Kidney (tissue), 13 donors: ENCODE measurements at regions not wholly inside any gene's neighbourhood (a gene's known extent, or its start where the extent isn't known, plus 50 kb on each side); places are given as distances from the start of the nearest gene placed in this dataset.
"Not testable (repeated sequence)": the region's sequence is repeated elsewhere in the genome, so short reads cannot be mapped to it uniquely, and the experiment has no call there.

Source experiments
- DNase-seq, 5 donors: peaks; one replicate each; pipeline ENCODE4 v3.0.0-alpha.2; 2013 to 2020
- FAIRE-seq: peaks from 2 replicates; lab custom pipeline; 2012; peaks lifted over from hg19 to GRCh38; lab: Jason Lieb, UNC
- H3K27ac ChIP-seq, 2 donors: one replicate each; pipeline ENCODE4 v1.7.0; 2013; ENCODE audit warnings: low read depth in 2 of 2, low read length in 2 of 2, inconsistent platforms in 1 of 2
- H3K27me3 ChIP-seq: one replicate; pipeline ENCODE4 v1.7.1; 2013; ENCODE audit warnings: low read length, inconsistent platforms; ENCODE audit not compliant: control insufficient read depth, insufficient read depth
- H3K36me3 ChIP-seq, 3 donors: one replicate each; pipeline versions ENCODE4 v1.7.0 to v1.7.1; 2013; ENCODE audit warnings: low read length in 3 of 3, control low read depth in 1 of 3, inconsistent platforms in 1 of 3; ENCODE audit not compliant: insufficient read depth in 3 of 3, control insufficient read depth in 2 of 3
- H3K4me1 ChIP-seq, 3 donors: one replicate each; pipeline versions ENCODE4 v1.7.0 to v1.7.1; 2013; ENCODE audit warnings: low read length in 3 of 3, inconsistent platforms in 1 of 3, low read depth in 1 of 3; ENCODE audit not compliant: control insufficient read depth in 2 of 3, insufficient read depth in 2 of 3
- H3K4me3 ChIP-seq, 3 donors: one replicate each; pipeline versions ENCODE4 v1.7.0 to v1.8.1; 2013; ENCODE audit warnings: low read length in 3 of 3, control low read depth in 1 of 3, inconsistent platforms in 1 of 3
- H3K9ac ChIP-seq, 3 donors: one replicate each; pipeline versions ENCODE4 v1.7.0 to v1.7.1; 2013; ENCODE audit warnings: low read length in 3 of 3, control low read depth in 1 of 3, inconsistent platforms in 1 of 3
- H3K9me3 ChIP-seq, 3 donors: one replicate each; pipeline versions ENCODE4 v1.7.0 to v1.7.1; 2013; ENCODE audit warnings: low read length in 3 of 3, control low read depth in 1 of 3, inconsistent platforms in 1 of 3; ENCODE audit not compliant: control insufficient read depth in 2 of 3, insufficient read depth in 1 of 3
- intact Hi-C: fragments of 100-400 bp; cut with DNase I; formaldehyde crosslinking; loops from one replicate; pipeline ENCODE4 v1.11.1; 2022
- TF ChIP-seq, protein P1 (sequence below): IDR thresholded peaks from 3 replicates; pipeline ENCODE4 v1.5.1; 2012; ENCODE audit warnings: mild to moderate bottlenecking, moderate library complexity, borderline replicate concordance; ENCODE audit not compliant: insufficient read depth; ENCODE audit errors: extremely low read depth
- donor health status: control.
- donor health status: control.
- donor health status: control.
- donor health status: control.
- donor health status: control.
- donor health status: DM: yes; HTN: yes; CAD: no.
- donor health status: Normal renal cell carcinoma (clear cell type).

DNA sequence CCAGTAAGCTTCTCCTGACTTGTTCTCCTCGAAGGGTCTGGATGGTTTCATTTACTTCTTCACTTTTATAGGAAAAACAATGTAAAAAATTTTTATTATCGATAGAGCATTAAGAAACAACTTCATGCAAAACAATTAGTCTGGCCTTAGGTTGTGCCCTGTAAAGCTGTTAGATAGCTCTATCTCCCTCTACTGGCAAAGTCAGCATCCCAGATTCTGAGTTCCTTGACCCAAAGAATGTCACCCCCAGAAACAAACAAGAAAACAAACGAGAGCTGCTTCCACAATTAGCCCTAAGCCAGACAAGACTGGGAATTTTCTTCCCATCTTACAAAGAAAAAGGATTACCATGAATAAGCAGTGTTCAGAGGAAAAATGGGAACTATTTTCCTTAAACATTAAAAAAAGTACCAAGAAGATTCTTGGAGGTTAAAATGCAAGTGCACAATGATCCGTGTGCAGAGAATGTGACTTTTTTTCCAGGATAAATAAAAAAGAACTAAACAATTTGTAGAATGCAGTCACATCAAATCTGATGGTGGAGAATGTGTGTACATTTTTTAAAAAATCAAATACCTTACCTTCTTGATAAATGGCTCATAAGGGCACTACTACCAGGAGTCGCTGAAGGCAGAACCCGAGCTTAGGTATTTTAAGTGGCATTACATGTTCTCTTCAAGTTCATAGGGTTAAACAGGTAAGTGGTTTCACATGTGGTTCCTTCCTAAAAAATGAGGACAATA, 293.2 kb downstream of the FBXO8 start:
- H3K36me3 ChIP-seq = no peaks in the 10 kb centered on the region
- H3K4me3 ChIP-seq = no peak overlapping the region
- DNase-seq = peak in 2 of 5 donors; percentile 39 to 60
- H3K27ac ChIP-seq = no peak overlapping the region
- FAIRE-seq = no peak
- no peaks in the 10 kb centered on the region for H3K9me3 ChIP-seq
- no peak overlapping the region for H3K9ac ChIP-seq
- TF ChIP-seq, protein P1, sequence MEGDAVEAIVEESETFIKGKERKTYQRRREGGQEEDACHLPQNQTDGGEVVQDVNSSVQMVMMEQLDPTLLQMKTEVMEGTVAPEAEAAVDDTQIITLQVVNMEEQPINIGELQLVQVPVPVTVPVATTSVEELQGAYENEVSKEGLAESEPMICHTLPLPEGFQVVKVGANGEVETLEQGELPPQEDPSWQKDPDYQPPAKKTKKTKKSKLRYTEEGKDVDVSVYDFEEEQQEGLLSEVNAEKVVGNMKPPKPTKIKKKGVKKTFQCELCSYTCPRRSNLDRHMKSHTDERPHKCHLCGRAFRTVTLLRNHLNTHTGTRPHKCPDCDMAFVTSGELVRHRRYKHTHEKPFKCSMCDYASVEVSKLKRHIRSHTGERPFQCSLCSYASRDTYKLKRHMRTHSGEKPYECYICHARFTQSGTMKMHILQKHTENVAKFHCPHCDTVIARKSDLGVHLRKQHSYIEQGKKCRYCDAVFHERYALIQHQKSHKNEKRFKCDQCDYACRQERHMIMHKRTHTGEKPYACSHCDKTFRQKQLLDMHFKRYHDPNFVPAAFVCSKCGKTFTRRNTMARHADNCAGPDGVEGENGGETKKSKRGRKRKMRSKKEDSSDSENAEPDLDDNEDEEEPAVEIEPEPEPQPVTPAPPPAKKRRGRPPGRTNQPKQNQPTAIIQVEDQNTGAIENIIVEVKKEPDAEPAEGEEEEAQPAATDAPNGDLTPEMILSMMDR = peak; percentile 3
- intact Hi-C loops = no loop called here
- H3K4me1 ChIP-seq = no peaks in the 10 kb centered on the region
- no peaks in the 10 kb centered on the region for H3K27me3 ChIP-seq

DNA sequence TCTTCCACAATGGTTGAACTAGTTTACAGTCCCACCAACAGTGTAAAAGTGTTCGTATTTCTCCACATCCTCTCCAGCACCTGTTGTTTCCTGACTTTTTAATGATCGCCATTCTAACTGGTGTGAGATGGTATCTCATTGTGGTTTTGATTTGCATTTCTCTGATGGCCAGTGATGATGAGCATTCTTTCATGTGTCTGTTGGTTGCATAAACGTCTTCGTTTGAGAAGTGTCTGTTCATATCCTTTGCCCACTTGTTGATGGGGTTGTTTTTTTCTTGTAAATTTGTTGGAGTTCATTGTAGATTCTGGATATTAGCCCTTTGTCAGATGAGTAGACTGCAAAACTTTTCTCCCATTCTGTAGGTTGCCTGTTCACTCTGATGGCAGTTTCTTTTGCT, 319.9 kb downstream of the FBXO8 start:
- H3K4me3 ChIP-seq, H3K36me3 ChIP-seq, H3K4me1 ChIP-seq, DNase-seq, H3K9ac ChIP-seq, intact Hi-C loops, H3K9me3 ChIP-seq, H3K27ac ChIP-seq, FAIRE-seq, H3K27me3 ChIP-seq: not testable (repeated sequence)

DNA sequence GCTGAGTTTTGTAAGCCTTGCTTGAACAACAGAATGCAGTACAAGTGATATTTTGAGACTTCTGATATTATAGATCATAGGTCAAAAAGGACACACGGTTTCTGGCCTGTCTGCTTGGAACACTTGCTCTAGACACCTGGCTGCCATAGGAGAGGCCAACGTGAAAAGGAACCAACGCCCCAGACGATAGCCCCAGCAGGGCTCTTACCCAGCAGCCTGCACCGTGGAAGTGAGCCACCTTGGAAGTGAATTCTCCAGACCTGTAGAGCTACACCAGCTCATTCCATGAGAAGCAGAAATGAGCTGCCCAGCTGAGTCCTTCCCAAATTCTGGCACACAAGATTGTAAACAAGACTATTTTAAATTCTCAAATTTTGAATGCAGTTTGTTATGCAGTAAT, 323.1 kb downstream of the FBXO8 start:
- intact Hi-C loops = no loop called here
- Histone ChIP-seq H3K27me3 (no peaks in the 10 kb centered on the region), H3K9ac (no peak overlapping the region), H3K4me3 (no peak overlapping the region), H3K27ac (no peak overlapping the region), H3K9me3 (no peaks in the 10 kb centered on the region), H3K36me3 (no peaks in the 10 kb centered on the region), H3K4me1 (no peaks in the 10 kb centered on the region)
- FAIRE-seq (no peak), DNase-seq (no peak)
- TF ChIP-seq, protein P1 = no peak

DNA sequence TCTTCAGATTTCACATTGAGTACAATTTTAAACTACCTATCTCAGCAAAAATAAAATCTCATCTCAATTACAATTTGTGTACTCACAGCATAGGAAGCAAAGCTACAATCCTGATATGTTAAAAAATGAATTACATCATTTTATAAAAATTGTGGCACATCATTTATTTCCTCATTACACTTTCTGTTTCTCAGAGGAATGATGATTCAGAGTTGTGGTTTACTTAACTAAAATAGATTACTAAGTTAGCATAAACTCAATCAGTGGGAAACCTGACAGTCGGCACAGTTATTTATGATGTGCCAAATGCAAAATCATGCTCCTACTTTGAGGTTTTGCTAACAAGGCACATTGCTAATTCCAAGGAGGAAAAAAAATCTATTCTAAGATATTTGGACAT, 325.0 kb downstream of the FBXO8 start:
- Histone ChIP-seq H3K27me3 (no peaks in the 10 kb centered on the region), H3K9me3 (no peaks in the 10 kb centered on the region), H3K27ac (no peak overlapping the region), H3K4me1 (no peaks in the 10 kb centered on the region), H3K36me3 (no peaks in the 10 kb centered on the region), H3K4me3 (no peak overlapping the region), H3K9ac (no peak overlapping the region)
- TF ChIP-seq, protein P1 = no peak
- DNase-seq = no peak
- FAIRE-seq = no peak
- intact Hi-C loops = no loop called here
